GM18511 (cell line): ENCODE measurements at regions not wholly inside any gene's neighbourhood (a gene's known extent, or its start where the extent isn't known, plus 50 kb on each side); places are given as distances from the start of the nearest gene placed in this dataset.
"Not testable (repeated sequence)": the region's sequence is repeated elsewhere in the genome, so short reads cannot be mapped to it uniquely, and the experiment has no call there.

ENCODE experiments used
- ATAC-seq: cut with Tn5 transposase; IDR thresholded peaks from one replicate; pipeline ENCODE4 v1.9.1; 2021; ENCODE audit warnings: mild to moderate bottlenecking, moderate library complexity; ENCODE audit not compliant: unreplicated experiment

GRCh38 chr2:35827086-35827485, 528.5 kb upstream of the CRIM1 start:
- no peak for ATAC-seq

- no peak for ATAC-seq
Measured at GRCh38 chr2:35822716-35823115, 532.9 kb upstream of the CRIM1 start.

GRCh38 chr2:35821675-35822074, 533.9 kb upstream of the CRIM1 start:
- ATAC-seq, result no peak

- no peak for ATAC-seq
Measured at GRCh38 chr2:35820391-35820790, 535.2 kb upstream of the CRIM1 start.

GRCh38 chr2:35819033-35819432, 536.5 kb upstream of the CRIM1 start:
- no peak for ATAC-seq

GRCh38 chr2:35818359-35818758, 537.2 kb upstream of the CRIM1 start:
- not testable (repeated sequence) for ATAC-seq

GRCh38 chr2:35814597-35814996, 541.0 kb upstream of the CRIM1 start:
- not testable (repeated sequence) for ATAC-seq

GRCh38 chr2:35803126-35803525, 552.5 kb upstream of the CRIM1 start:
- no peak for ATAC-seq

GRCh38 chr2:35794796-35795450, 560.7 kb upstream of the CRIM1 start:
- ATAC-seq, result no peak

GRCh38 chr2:35790292-35790691, 565.3 kb upstream of the CRIM1 start:
- ATAC-seq, result no peak

GRCh38 chr2:35788543-35788942, 567.0 kb upstream of the CRIM1 start:
- no peak for ATAC-seq

GRCh38 chr2:35787302-35788031, 568.1 kb upstream of the CRIM1 start:
- no peak for ATAC-seq

- no peak for ATAC-seq
Measured at GRCh38 chr2:35785564-35785963, 570.0 kb upstream of the CRIM1 start.

- no peak for ATAC-seq
Measured at GRCh38 chr2:35784777-35785176, 570.8 kb upstream of the CRIM1 start.

GRCh38 chr2:35783723-35784122, 571.9 kb upstream of the CRIM1 start:
- ATAC-seq, result no peak

GRCh38 chr2:35741556-35741955, 614.0 kb upstream of the CRIM1 start:
- ATAC-seq, result no peak

- no peak for ATAC-seq
Measured at GRCh38 chr2:35731674-35732073, 623.9 kb upstream of the CRIM1 start.

- ATAC-seq, result no peak
Measured at GRCh38 chr2:35714883-35715282, 640.7 kb upstream of the CRIM1 start.

GRCh38 chr2:35708411-35708923, 647.1 kb upstream of the CRIM1 start:
- no peak for ATAC-seq

- no peak for ATAC-seq
Measured at GRCh38 chr2:35688309-35688708, 667.3 kb upstream of the CRIM1 start.

GRCh38 chr2:35651688-35652323, 703.8 kb upstream of the CRIM1 start:
- no peak for ATAC-seq

GRCh38 chr2:35614640-35615039, 740.9 kb upstream of the CRIM1 start:
- ATAC-seq, result no peak
